Tibial artery (tissue), 4 donors: ENCODE measurements at regions not wholly inside any gene's neighbourhood (a gene's known extent, or its start where the extent isn't known, plus 50 kb on each side); places are given as distances from the start of the nearest gene placed in this dataset.

Experiments
- DNase-seq, 2 donors: peaks; one replicate each; pipeline ENCODE4 v3.0.0-alpha.2; 2019
- H3K27ac ChIP-seq, 2 donors: fragments of 200-600 bp; sonication (generic) in 1 of 2; 1 replicate in 1 of 2; 2 replicates in 1 of 2; pipeline ENCODE4 v1.5.1; 2018 to 2019; ENCODE audit warnings: mild to moderate bottlenecking in 1 of 2
- H3K27me3 ChIP-seq, 2 donors: fragments of 200-600 bp; sonication (generic) in 1 of 2; one replicate each; pipeline versions ENCODE4 v1.5.1 to v1.6.0; 2016 to 2019
- H3K36me3 ChIP-seq, 3 donors: fragments of 200-600 bp; sonication (generic) in 2 of 3; one replicate each; pipeline ENCODE4 v1.5.1; 2016 to 2019; ENCODE audit warnings: mild to moderate bottlenecking in 2 of 3
- H3K4me1 ChIP-seq, 4 donors: fragments of 200-600 bp; sonication (generic) in 2 of 4; 1 replicate in 3 of 4; 2 replicates in 1 of 4; pipeline ENCODE4 v1.5.1; 2016 to 2019
- H3K4me3 ChIP-seq, 2 donors: fragments of 200-600 bp; sonication (generic) in 1 of 2; 1 replicate in 1 of 2; 2 replicates in 1 of 2; pipeline ENCODE4 v1.5.1; 2018 to 2019; ENCODE audit warnings: mild to moderate bottlenecking in 2 of 2
- H3K9me3 ChIP-seq, 3 donors: fragments of 200-600 bp; sonication (generic) in 1 of 3; one replicate each; pipeline ENCODE4 v1.5.1; 2016 to 2019
- CTCF ChIP-seq, 2 experiments: fragments of 200-600 bp in 1 of 2; fragments of 450-650 bp in 1 of 2; IDR thresholded peaks; one replicate each; pipeline ENCODE4 v1.5.1; 2017 to 2019; ENCODE audit warnings: antibody characterized with exemption in 2 of 2, mild to moderate bottlenecking in 1 of 2, moderate library complexity in 1 of 2
- intact Hi-C: fragments of 100-400 bp; cut with DNase I; formaldehyde crosslinking; loops from one replicate; pipeline ENCODE4 v1.15.0; 2023; ENCODE audit warnings: low total_unique reads

- Histone ChIP-seq H3K27me3 (no peaks in the 10 kb centered on the region), H3K36me3 (no peaks in the 10 kb centered on the region), H3K9me3 (no peaks in the 10 kb centered on the region), H3K4me3 (no peak overlapping the region), H3K4me1 (no peaks in the 10 kb centered on the region), H3K27ac (no peak overlapping the region)
- no peak for TF ChIP-seq CTCF (IDR thresholded peaks at IDR 0.05)
- no peak for DNase-seq
- intact Hi-C loops, result no loop called here
These were observed 1270.1 kb upstream of the ACO1 start for GRCh38 chr9:31114346-31114745.

- no peaks in the 10 kb centered on the region for H3K4me1 ChIP-seq
- TF ChIP-seq CTCF (IDR thresholded peaks at IDR 0.05), result peak in 1 of 2 experiments; percentile 10
- DNase-seq, result no peak
- H3K27ac ChIP-seq, result no peak overlapping the region
- H3K4me3 ChIP-seq, result no peak overlapping the region
- no peaks in the 10 kb centered on the region for H3K27me3 ChIP-seq
- no peaks in the 10 kb centered on the region for H3K36me3 ChIP-seq
- H3K9me3 ChIP-seq, result no peaks in the 10 kb centered on the region
- intact Hi-C loops, result no loop called here
These were observed 1264.5 kb upstream of the ACO1 start for GRCh38 chr9:31119890-31120454.

GRCh38 chr9:31124389-31124788 is 1260.1 kb upstream of the ACO1 start:
- intact Hi-C loops, result no loop called here
- Histone ChIP-seq H3K36me3 (no peaks in the 10 kb centered on the region), H3K4me1 (no peaks in the 10 kb centered on the region), H3K9me3 (no peaks in the 10 kb centered on the region), H3K27ac (no peak overlapping the region), H3K27me3 (no peaks in the 10 kb centered on the region), H3K4me3 (no peak overlapping the region)
- no peak for DNase-seq
- no peak for TF ChIP-seq CTCF (IDR thresholded peaks at IDR 0.05)

- Histone ChIP-seq H3K36me3 (no peaks in the 10 kb centered on the region), H3K27me3 (no peaks in the 10 kb centered on the region), H3K27ac (no peak overlapping the region), H3K9me3 (no peaks in the 10 kb centered on the region), H3K4me3 (no peak overlapping the region), H3K4me1 (no peaks in the 10 kb centered on the region)
- no peak for TF ChIP-seq CTCF (IDR thresholded peaks at IDR 0.05)
- no peak for DNase-seq
- intact Hi-C loops, result no loop called here
These were observed 1248.9 kb upstream of the ACO1 start for GRCh38 chr9:31135567-31135966.

GRCh38 chr9:31136524-31136923 is 1247.9 kb upstream of the ACO1 start:
- H3K4me1 ChIP-seq, result no peaks in the 10 kb centered on the region
- intact Hi-C loops, result no loop called here
- no peak for TF ChIP-seq CTCF (IDR thresholded peaks at IDR 0.05)

More at GRCh38 chr9:31136524-31136923, 1247.9 kb upstream of the ACO1 start:
- H3K4me3 ChIP-seq, result no peak overlapping the region
- H3K27ac ChIP-seq, result no peak overlapping the region
- no peaks in the 10 kb centered on the region for H3K27me3 ChIP-seq
- DNase-seq, result no peak
- H3K36me3 ChIP-seq, result no peaks in the 10 kb centered on the region
- no peaks in the 10 kb centered on the region for H3K9me3 ChIP-seq
